ENCODE measurements at regions not wholly inside any gene's neighbourhood (a gene's known extent, or its start where the extent isn't known, plus 50 kb on each side); places are given as distances from the start of the nearest gene placed in this dataset.
A peak's percentile ranks its signal among the peaks of the same experiment; 100 is the strongest.

GRCh38 chr13:56713656-56714055 lies 427.1 kb upstream of the PRR20A start:
- no peaks in the 10 kb centered on the region for H3K27me3 ChIP-seq (ENCODE audit: control insufficient read depth, insufficient read depth, low read length)
- FAIRE-seq: no peak
- H3K9me3 ChIP-seq (ENCODE audit: control insufficient read depth in 2 of 3, insufficient read depth in 1 of 3, low read length in 3 of 3): no peaks in the 10 kb centered on the region
- intact Hi-C loops (cut with DNase I): no loop called here
- H3K4me3 ChIP-seq (ENCODE audit: low read length in 3 of 3): no peak overlapping the region
- no peak overlapping the region for H3K9ac ChIP-seq (ENCODE audit: low read length in 3 of 3)
- no peaks in the 10 kb centered on the region for H3K36me3 ChIP-seq (ENCODE audit: control insufficient read depth in 2 of 3, insufficient read depth in 3 of 3, low read length in 3 of 3)
- H3K27ac ChIP-seq (ENCODE audit: low read depth in 2 of 2, low read length in 2 of 2): no peak overlapping the region
- DNase-seq: no peak
- H3K4me1 ChIP-seq (ENCODE audit: control insufficient read depth in 2 of 3, insufficient read depth in 2 of 3, low read depth in 1 of 3, low read length in 3 of 3): no peaks in the 10 kb centered on the region
- no peak for TF ChIP-seq CTCF (IDR thresholded peaks at IDR 0.05; ENCODE audit: borderline replicate concordance, extremely low read depth, insufficient read depth)

GRCh38 chr13:56718791-56719190 lies 421.9 kb upstream of the PRR20A start:
- no peaks in the 10 kb centered on the region for H3K4me1 ChIP-seq (ENCODE audit: control insufficient read depth in 2 of 3, insufficient read depth in 2 of 3, low read depth in 1 of 3, low read length in 3 of 3)
- no peaks in the 10 kb centered on the region for H3K36me3 ChIP-seq (ENCODE audit: control insufficient read depth in 2 of 3, insufficient read depth in 3 of 3, low read length in 3 of 3)
- intact Hi-C loops (cut with DNase I): no loop called here
- no peak overlapping the region for H3K27ac ChIP-seq (ENCODE audit: low read depth in 2 of 2, low read length in 2 of 2)
- DNase-seq: no peak
- H3K4me3 ChIP-seq (ENCODE audit: low read length in 3 of 3): no peak overlapping the region
- H3K9ac ChIP-seq (ENCODE audit: low read length in 3 of 3): no peak overlapping the region
- no peaks in the 10 kb centered on the region for H3K27me3 ChIP-seq (ENCODE audit: control insufficient read depth, insufficient read depth, low read length)
- H3K9me3 ChIP-seq (ENCODE audit: control insufficient read depth in 2 of 3, insufficient read depth in 1 of 3, low read length in 3 of 3): peaks cover 0 to 2% (median 0%) of the 10 kb centered on the region in 3 donors
- no peak for TF ChIP-seq CTCF (IDR thresholded peaks at IDR 0.05; ENCODE audit: borderline replicate concordance, extremely low read depth, insufficient read depth)
- FAIRE-seq: no peak

- FAIRE-seq (no peak), DNase-seq (no peak)
- Histone ChIP-seq H3K36me3 (ENCODE audit: control insufficient read depth in 2 of 3, insufficient read depth in 3 of 3, low read length in 3 of 3) (no peaks in the 10 kb centered on the region), H3K4me3 (ENCODE audit: low read length in 3 of 3) (no peak overlapping the region), H3K27me3 (ENCODE audit: control insufficient read depth, insufficient read depth, low read length) (no peaks in the 10 kb centered on the region), H3K9me3 (ENCODE audit: control insufficient read depth in 2 of 3, insufficient read depth in 1 of 3, low read length in 3 of 3) (peaks cover 0 to 2% (median 0%) of the 10 kb centered on the region in 3 donors), H3K27ac (ENCODE audit: low read depth in 2 of 2, low read length in 2 of 2) (no peak overlapping the region), H3K9ac (ENCODE audit: low read length in 3 of 3) (no peak overlapping the region), H3K4me1 (ENCODE audit: control insufficient read depth in 2 of 3, insufficient read depth in 2 of 3, low read depth in 1 of 3, low read length in 3 of 3) (no peaks in the 10 kb centered on the region)
- TF ChIP-seq CTCF (IDR thresholded peaks at IDR 0.05; ENCODE audit: borderline replicate concordance, extremely low read depth, insufficient read depth): no peak
- intact Hi-C loops (cut with DNase I): no loop called here
Measured at GRCh38 chr13:56720841-56721240, 419.9 kb upstream of the PRR20A start.

- H3K27me3 ChIP-seq (ENCODE audit: control insufficient read depth, insufficient read depth, low read length): no peaks in the 10 kb centered on the region
- no peak for FAIRE-seq
- no peak overlapping the region for H3K9ac ChIP-seq (ENCODE audit: low read length in 3 of 3)
- no peak for TF ChIP-seq CTCF (IDR thresholded peaks at IDR 0.05; ENCODE audit: borderline replicate concordance, extremely low read depth, insufficient read depth)
- H3K4me3 ChIP-seq (ENCODE audit: low read length in 3 of 3): no peak overlapping the region
- H3K27ac ChIP-seq (ENCODE audit: low read depth in 2 of 2, low read length in 2 of 2): no peak overlapping the region
- no peaks in the 10 kb centered on the region for H3K36me3 ChIP-seq (ENCODE audit: control insufficient read depth in 2 of 3, insufficient read depth in 3 of 3, low read length in 3 of 3)
- intact Hi-C loops (cut with DNase I): no loop called here
- no peaks in the 10 kb centered on the region for H3K4me1 ChIP-seq (ENCODE audit: control insufficient read depth in 2 of 3, insufficient read depth in 2 of 3, low read depth in 1 of 3, low read length in 3 of 3)
- peak in 1 of 5 donors; percentile 52 for DNase-seq
- peaks cover 0 to 2% (median 0%) of the 10 kb centered on the region in 3 donors for H3K9me3 ChIP-seq (ENCODE audit: control insufficient read depth in 2 of 3, insufficient read depth in 1 of 3, low read length in 3 of 3)
Measured at GRCh38 chr13:56735537-56735942, 405.2 kb upstream of the PRR20A start.

Data from kidney (tissue), 13 donors.